ENCODE measurements at regions not wholly inside any gene's neighbourhood (a gene's known extent, or its start where the extent isn't known, plus 50 kb on each side); places are given as distances from the start of the nearest gene placed in this dataset.

GRCh38 chr1:60727552-60727951 lies 354.8 kb upstream of the NFIA start:
- H3K4me1 ChIP-seq, result no peaks in the 10 kb centered on the region
- H3K4me3 ChIP-seq, result no peak overlapping the region
- H3K36me3 ChIP-seq, result no peaks in the 10 kb centered on the region
- DNase-seq (no peak), ATAC-seq (no peak)
- H3K9me3 ChIP-seq, result no peaks in the 10 kb centered on the region
- TF ChIP-seq CTCF (IDR thresholded peaks at IDR 0.05), result no peak
- H3K27ac ChIP-seq, result no peak overlapping the region
- H3K27me3 ChIP-seq (ENCODE audit: low read depth), result no peaks in the 10 kb centered on the region
- intact Hi-C loops (cut with DNase I), result no loop called here

GRCh38 chr1:60716472-60716871 lies 365.9 kb upstream of the NFIA start:
- no peak for DNase-seq
- Histone ChIP-seq H3K27ac (no peak overlapping the region), H3K27me3 (ENCODE audit: low read depth) (no peaks in the 10 kb centered on the region), H3K4me1 (no peaks in the 10 kb centered on the region), H3K36me3 (no peaks in the 10 kb centered on the region), H3K4me3 (no peak overlapping the region), H3K9me3 (no peaks in the 10 kb centered on the region)
- intact Hi-C loops (cut with DNase I), result no loop called here
- no peak for TF ChIP-seq CTCF (IDR thresholded peaks at IDR 0.05)
- no peak for ATAC-seq

DNA sequence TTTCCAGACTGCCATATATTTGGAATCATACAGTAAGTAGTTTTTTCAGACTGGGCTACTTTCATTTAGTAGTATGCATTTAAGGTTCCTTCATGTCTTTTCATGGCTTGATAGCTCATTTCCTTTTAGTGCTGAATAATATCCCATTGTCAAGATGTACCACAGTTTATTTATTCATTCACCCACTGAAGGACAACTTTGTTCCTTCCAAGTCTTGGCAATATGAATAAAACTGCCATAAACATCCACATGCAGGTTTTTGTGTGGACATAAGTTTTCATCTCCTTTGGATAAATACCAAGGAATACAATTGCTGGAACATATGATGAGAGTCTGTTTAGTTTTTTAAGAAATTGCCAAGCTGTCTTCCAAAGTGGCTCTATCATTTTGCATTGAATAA lies 366.4 kb upstream of the NFIA start:
- intact Hi-C loops (cut with DNase I), result no loop called here
- Histone ChIP-seq H3K9me3 (no peaks in the 10 kb centered on the region), H3K4me1 (no peaks in the 10 kb centered on the region), H3K36me3 (no peaks in the 10 kb centered on the region), H3K27ac (no peak overlapping the region), H3K4me3 (no peak overlapping the region), H3K27me3 (ENCODE audit: low read depth) (no peaks in the 10 kb centered on the region)
- DNase-seq (no peak), ATAC-seq (no peak)
- no peak for TF ChIP-seq CTCF (IDR thresholded peaks at IDR 0.05)

GRCh38 chr1:60709426-60709825 lies 372.9 kb upstream of the NFIA start:
- no peaks in the 10 kb centered on the region for H3K9me3 ChIP-seq
- no peaks in the 10 kb centered on the region for H3K4me1 ChIP-seq
- no peaks in the 10 kb centered on the region for H3K27me3 ChIP-seq (ENCODE audit: low read depth)
- DNase-seq, result no peak
- intact Hi-C loops (cut with DNase I), result no loop called here
- no peaks in the 10 kb centered on the region for H3K36me3 ChIP-seq
- TF ChIP-seq CTCF (IDR thresholded peaks at IDR 0.05), result no peak
- ATAC-seq, result no peak
- H3K27ac ChIP-seq, result no peak overlapping the region
- H3K4me3 ChIP-seq, result no peak overlapping the region

GRCh38 chr1:60705026-60705425 lies 377.3 kb upstream of the NFIA start:
- Histone ChIP-seq H3K9me3 (no peaks in the 10 kb centered on the region), H3K27ac (no peak overlapping the region), H3K27me3 (ENCODE audit: low read depth) (no peaks in the 10 kb centered on the region), H3K4me1 (no peaks in the 10 kb centered on the region), H3K4me3 (no peak overlapping the region), H3K36me3 (no peaks in the 10 kb centered on the region)
- intact Hi-C loops (cut with DNase I), result no loop called here
- no peak for TF ChIP-seq CTCF (IDR thresholded peaks at IDR 0.05)
- ATAC-seq, result no peak
- no peak for DNase-seq

DNA sequence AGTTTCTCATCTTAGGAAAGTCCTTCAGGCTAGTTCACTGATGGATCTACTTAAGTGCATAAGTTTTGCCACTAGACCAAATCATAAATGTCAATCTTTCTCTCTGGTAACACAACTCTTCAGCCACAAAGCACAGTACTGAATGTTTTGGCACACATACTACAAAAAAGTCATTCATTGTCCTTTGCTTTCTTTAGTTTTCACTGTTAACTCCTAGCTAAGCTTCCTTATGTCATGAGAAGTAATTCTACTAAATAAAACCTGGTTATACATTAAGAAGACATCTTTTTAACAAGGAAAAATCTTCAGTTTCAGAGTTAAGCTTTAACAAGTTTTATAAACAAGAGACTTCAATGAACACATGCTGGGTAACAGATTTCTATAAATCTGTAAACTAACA lies 379.2 kb upstream of the NFIA start:
- H3K36me3 ChIP-seq, result no peaks in the 10 kb centered on the region
- ATAC-seq (no peak), DNase-seq (no peak)
- no peak for TF ChIP-seq CTCF (IDR thresholded peaks at IDR 0.05)
- intact Hi-C loops (cut with DNase I), result no loop called here
- no peaks in the 10 kb centered on the region for H3K4me1 ChIP-seq
- H3K27me3 ChIP-seq (ENCODE audit: low read depth), result no peaks in the 10 kb centered on the region
- no peaks in the 10 kb centered on the region for H3K9me3 ChIP-seq
- H3K4me3 ChIP-seq, result no peak overlapping the region
- H3K27ac ChIP-seq, result no peak overlapping the region
